SU-DHL-6 (cell line): ENCODE measurements at regions not wholly inside any gene's neighbourhood (a gene's known extent, or its start where the extent isn't known, plus 50 kb on each side); places are given as distances from the start of the nearest gene placed in this dataset.

Source experiments
- EZH2phosphoT487 ChIP-seq: fragments of 200-600 bp; sonication (generic), shearing (Covaris generic); conservative IDR thresholded peaks from 2 replicates; pipeline ENCODE4 v1.6.1; 2018; ENCODE audit warnings: mild to moderate bottlenecking, antibody characterized with exemption, low read length, moderate library complexity, mixed read lengths
- TF ChIP-seq, protein P1 (sequence below): fragments of 200-600 bp; sonication (generic); IDR thresholded peaks from one replicate; pipeline ENCODE4 v1.5.1; 2017; ENCODE audit warnings: antibody characterized with exemption, mild to moderate bottlenecking, low read length, moderate library complexity; ENCODE audit not compliant: insufficient read depth, poor library complexity, severe bottlenecking

DNA sequence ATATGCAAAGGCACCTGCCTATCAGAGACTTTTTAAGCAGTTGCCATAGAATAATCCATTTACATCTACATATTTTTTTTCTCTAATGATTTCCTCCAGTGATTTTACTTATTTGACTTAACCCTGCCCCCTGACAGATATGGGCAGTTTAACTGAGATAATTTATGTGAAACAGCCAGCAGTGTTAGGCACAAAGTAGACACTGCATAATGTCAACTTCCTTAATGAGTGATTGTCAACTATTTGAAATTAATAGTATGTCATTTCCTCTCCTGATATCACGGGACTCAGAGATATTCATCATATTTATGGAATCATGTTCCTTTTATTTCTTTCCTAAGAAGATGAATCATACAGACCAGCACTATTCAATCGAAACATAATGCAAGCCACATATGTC lies 179.9 kb upstream of the ATP10A start:
- TF ChIP-seq, protein P1, sequence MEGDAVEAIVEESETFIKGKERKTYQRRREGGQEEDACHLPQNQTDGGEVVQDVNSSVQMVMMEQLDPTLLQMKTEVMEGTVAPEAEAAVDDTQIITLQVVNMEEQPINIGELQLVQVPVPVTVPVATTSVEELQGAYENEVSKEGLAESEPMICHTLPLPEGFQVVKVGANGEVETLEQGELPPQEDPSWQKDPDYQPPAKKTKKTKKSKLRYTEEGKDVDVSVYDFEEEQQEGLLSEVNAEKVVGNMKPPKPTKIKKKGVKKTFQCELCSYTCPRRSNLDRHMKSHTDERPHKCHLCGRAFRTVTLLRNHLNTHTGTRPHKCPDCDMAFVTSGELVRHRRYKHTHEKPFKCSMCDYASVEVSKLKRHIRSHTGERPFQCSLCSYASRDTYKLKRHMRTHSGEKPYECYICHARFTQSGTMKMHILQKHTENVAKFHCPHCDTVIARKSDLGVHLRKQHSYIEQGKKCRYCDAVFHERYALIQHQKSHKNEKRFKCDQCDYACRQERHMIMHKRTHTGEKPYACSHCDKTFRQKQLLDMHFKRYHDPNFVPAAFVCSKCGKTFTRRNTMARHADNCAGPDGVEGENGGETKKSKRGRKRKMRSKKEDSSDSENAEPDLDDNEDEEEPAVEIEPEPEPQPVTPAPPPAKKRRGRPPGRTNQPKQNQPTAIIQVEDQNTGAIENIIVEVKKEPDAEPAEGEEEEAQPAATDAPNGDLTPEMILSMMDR: no peak
- TF ChIP-seq EZH2phosphoT487: no peak
